K562 (cell line): ENCODE measurements at regions not wholly inside any gene's neighbourhood (a gene's known extent, or its start where the extent isn't known, plus 50 kb on each side); places are given as distances from the start of the nearest gene placed in this dataset.

Experiments
- ATAC-seq: fragments of 200-7000 bp; cut with Tn5 transposase; 3 replicates; pipeline ENCODE4 v1.9.1; 2020; ENCODE audit warnings: moderate library complexity
- BruUV-seq: library from RNA; stranded (reverse); fragments of 400-500 nt; replicated peaks from 2 replicates; lab custom pipeline; 2021; lab: Mats Ljungman, UMichigan
- CTCF ChIA-PET: fragments of 300-600 bp; formaldehyde crosslinking; extraction: SDS; loops from one replicate; lab custom pipeline; 2021; ENCODE audit warnings: low intra/inter-chr PET ratio; lab: Yijun Ruan, JAX
- POLR2A ChIA-PET: fragments of 300-600, 350-650 bp; sonication (Branson Sonifier 250); formaldehyde crosslinking; extraction: SDS; loops from one replicate; lab custom pipeline; 2021; ENCODE audit warnings: antibody characterized with exemption, inconsistent platforms; lab: Yijun Ruan, JAX
- DNase-seq, 4 experiments: peaks; one replicate each; pipeline versions ENCODE4 v3.0.0 to v3.0.0-alpha.2; 2011 to 2018; ENCODE audit warnings: low spot score in 3 of 4, mixed read lengths in 3 of 4; ENCODE audit errors: extremely low read depth in 1 of 4
- FAIRE-seq: peaks from 2 replicates; lab custom pipeline; 2011; peaks lifted over from hg19 to GRCh38; lab: Jason Lieb, UNC
- H2AFZ ChIP-seq: 2 replicates; pipeline ENCODE4 v1.6.0; 2011; ENCODE audit warnings: low read depth, low read length, control low read depth, inconsistent platforms
- H3K27ac ChIP-seq: fragments of 200-600 bp; 3 replicates; pipeline ENCODE4 v1.8.0; 2011; ENCODE audit warnings: low read depth, mild to moderate bottlenecking, control low read depth, inconsistent platforms, low read length, moderate library complexity, mixed read lengths; ENCODE audit errors: extremely low read depth
- H3K27me3 ChIP-seq, 2 experiments: fragments of 300-600 bp in 1 of 2; 2 replicates in 1 of 2; 3 replicates in 1 of 2; pipeline versions ENCODE4 v1.6.0 to v1.8.0; 2011; ENCODE audit warnings: inconsistent platforms in 2 of 2, low read length in 2 of 2, mild to moderate bottlenecking in 1 of 2, mixed read lengths in 1 of 2, moderate library complexity in 1 of 2; ENCODE audit not compliant: control insufficient read depth in 2 of 2, insufficient read depth in 2 of 2
- H3K36me3 ChIP-seq: fragments of 300-600 bp; 3 replicates; pipeline ENCODE4 v1.8.0; 2011; ENCODE audit warnings: mild to moderate bottlenecking, low read length, inconsistent platforms; ENCODE audit not compliant: control insufficient read depth, insufficient read depth
- H3K4me1 ChIP-seq, 2 experiments: fragments of 200-600 bp in 1 of 2; replicated peaks in 1 of 2; 2 replicates in 1 of 2; 3 replicates in 1 of 2; pipeline versions ENCODE4 v1.5.1 to v1.8.0; 2011; ENCODE audit warnings: inconsistent platforms in 2 of 2, low read length in 2 of 2, mild to moderate bottlenecking in 1 of 2, mixed read lengths in 1 of 2, moderate library complexity in 1 of 2; ENCODE audit not compliant: control insufficient read depth in 2 of 2, insufficient read depth in 2 of 2
- H3K4me2 ChIP-seq: 2 replicates; pipeline ENCODE4 v1.6.1; 2011; ENCODE audit warnings: low read length, control low read depth, inconsistent platforms, mixed read lengths; ENCODE audit not compliant: insufficient read depth
- H3K4me3 ChIP-seq: fragments of 200-600 bp; sonication (generic), shearing (Covaris generic); 2 replicates; pipeline ENCODE4 v1.5.1; 2016; ENCODE audit warnings: control low read depth, inconsistent platforms
- H3K79me2 ChIP-seq: fragments of 200-600 bp; 3 replicates; pipeline ENCODE4 v1.8.0; 2011; ENCODE audit warnings: low read length, inconsistent platforms; ENCODE audit not compliant: control insufficient read depth, insufficient read depth
- H3K9ac ChIP-seq, 2 experiments: 2 replicates each; pipeline versions ENCODE4 v1.6.0 to v1.6.1; 2011; ENCODE audit warnings: low read depth in 2 of 2, low read length in 2 of 2, control low read depth in 1 of 2, inconsistent platforms in 1 of 2, mild to moderate bottlenecking in 1 of 2, mixed read lengths in 1 of 2; ENCODE audit not compliant: insufficient read depth in 1 of 2
- H3K9me1 ChIP-seq: one replicate; pipeline ENCODE4 v1.6.0; 2011; ENCODE audit warnings: inconsistent platforms, mild to moderate bottlenecking, low read length, moderate library complexity; ENCODE audit not compliant: control insufficient read depth, insufficient read depth
- H3K9me3 ChIP-seq: replicated peaks from 2 replicates; pipeline ENCODE4 v1.5.1; 2011; ENCODE audit warnings: low read depth, low read length, inconsistent platforms; ENCODE audit not compliant: control insufficient read depth, insufficient read depth
- H4K20me1 ChIP-seq: replicated peaks from 2 replicates; pipeline ENCODE4 v1.6.1; 2011; ENCODE audit warnings: low read length, inconsistent platforms, mixed read lengths; ENCODE audit not compliant: control insufficient read depth, insufficient read depth
- HDAC6 ChIP-seq: IDR thresholded peaks from 2 replicates; pipeline ENCODE4 v1.6.1; 2012; ENCODE audit warnings: low read depth, mild to moderate bottlenecking, control low read depth, inconsistent platforms, low read length, moderate library complexity
- NRF1 ChIP-seq, 2 experiments: fragments of 450-650 bp; IDR thresholded peaks in 1 of 2; conservative IDR thresholded peaks in 1 of 2; 2 replicates each; pipeline ENCODE4 v1.6.1; 2014; ENCODE audit warnings: mild to moderate bottlenecking in 2 of 2
- SIRT6 ChIP-seq: IDR thresholded peaks from one replicate; pipeline ENCODE4 v1.6.1; 2012; ENCODE audit warnings: low read depth, mild to moderate bottlenecking, control low read depth, inconsistent platforms, low read length, moderate library complexity
- SMAD1 ChIP-seq: fragments of 150-350 bp; IDR thresholded peaks from 2 replicates; pipeline ENCODE4 v1.6.1; 2014; ENCODE audit warnings: low read length, low read depth; ENCODE audit not compliant: partially characterized antibody
- ZNF518B ChIP-seq: fragments of 250-450 bp; sonication (Bioruptor Pico); IDR thresholded peaks from 2 replicates; pipeline ENCODE4 v1.5.0; 2021; ENCODE audit warnings: mild to moderate bottlenecking, moderate library complexity
- ZNF57 ChIP-seq: fragments of 450-650 bp; formaldehyde crosslinking; IDR thresholded peaks from 2 replicates; pipeline ENCODE4 v1.4.0; 2020; ENCODE audit warnings: mild to moderate bottlenecking, moderate library complexity
- WGBS: fragments of 100-300 bp; shearing (Covaris generic); methylation state at CpG from one replicate; pipeline ENCODE4 v1.1.6; 2016; ENCODE audit warnings: low coverage, mixed read lengths; ENCODE audit not compliant: insufficient coverage; ENCODE audit errors: missing lambda C conversion rate; 5-methylcytosine and 5-hydroxymethylcytosine counted together
- in situ Hi-C: fragments of 300-500 bp; cut with MboI; formaldehyde crosslinking; loops from 4 replicates; pipeline ENCODE4 v1.15.0; 2018; ENCODE audit warnings: inconsistent platforms, mixed read lengths
- intact Hi-C: fragments of 100-400 bp; cut with micrococcal nuclease; formaldehyde crosslinking; loops from 2 replicates; pipeline ENCODE4 v1.14.2; 2022

GRCh38 chr10:36280890-36281499 is 638.9 kb upstream of the FZD8 start (continued):
- TF ChIP-seq ZNF518B (CRISPR knock-in tag) (no peak), ZNF57 (no peak)

- Histone ChIP-seq H3K4me2 (no peak overlapping the region), H3K4me3 (no peak overlapping the region), H3K27ac (no peak overlapping the region), H3K9me1 (no peaks in the 10 kb centered on the region), H4K20me1 (no peaks in the 10 kb centered on the region), H3K9me3 (no peaks in the 10 kb centered on the region; the same call in 1 of the 2 replicates), H3K27me3 (no peaks in the 10 kb centered on the region), H3K36me3 (no peaks in the 10 kb centered on the region), H3K4me1 (no peaks in the 10 kb centered on the region), H3K9ac (no peak overlapping the region), H2AFZ (no peak overlapping the region), H3K79me2 (no peaks in the 10 kb centered on the region)
- DNase-seq (no peak), FAIRE-seq (no peak), ATAC-seq (no peak)
- BruUV-seq = no TSS peak
- WGBS = 0% methylated on average over 1 of the region's 1 CpG
- ChIA-PET CTCF (no interaction called here), POLR2A (no interaction called here)
- TF ChIP-seq NRF1 (conservative IDR thresholded peaks at IDR 0.05 in 1 of 2, IDR thresholded peaks at IDR 0.05 in 1 of 2) = no peak
- TF ChIP-seq SIRT6 = no peak
- no peak for TF ChIP-seq HDAC6
- no peak for TF ChIP-seq SMAD1
- intact Hi-C loops = no loop called here
- in situ Hi-C loops = no loop called here
Measured at GRCh38 chr10:36280321-36280741, 638.2 kb upstream of the FZD8 start.
